Esophagus muscularis mucosa (tissue), 4 donors: ENCODE measurements at regions not wholly inside any gene's neighbourhood (a gene's known extent, or its start where the extent isn't known, plus 50 kb on each side); places are given as distances from the start of the nearest gene placed in this dataset.
"Not testable (repeated sequence)": the region's sequence is repeated elsewhere in the genome, so short reads cannot be mapped to it uniquely, and the experiment has no call there.

ENCODE experiments used
- DNase-seq: peaks from one replicate; pipeline ENCODE4 v3.0.0-alpha.2; 2017; ENCODE audit errors: extremely low spot score
- H3K27ac ChIP-seq, 4 donors: fragments of 200-600 bp; sonication (generic); replicated peaks in 1 of 4; 1 replicate in 3 of 4; 2 replicates in 1 of 4; pipeline ENCODE4 v1.5.1; 2016 to 2019; ENCODE audit warnings: mild to moderate bottlenecking in 1 of 4
- H3K27me3 ChIP-seq, 4 donors: fragments of 200-600 bp; sonication (generic); one replicate each; pipeline versions ENCODE4 v1.5.1 to v1.6.0; 2016 to 2019
- H3K36me3 ChIP-seq, 4 donors: fragments of 200-600 bp; sonication (generic); one replicate each; pipeline ENCODE4 v1.5.1; 2016 to 2019
- H3K4me1 ChIP-seq, 4 donors: fragments of 200-600 bp; sonication (generic); one replicate each; pipeline ENCODE4 v1.5.1; 2016 to 2019
- H3K4me3 ChIP-seq, 4 donors: fragments of 200-600 bp; sonication (generic); 1 replicate in 2 of 4; 2 replicates in 2 of 4; pipeline ENCODE4 v1.5.1; 2016 to 2019; ENCODE audit warnings: mild to moderate bottlenecking in 4 of 4, moderate library complexity in 1 of 4
- H3K9me3 ChIP-seq, 4 donors: fragments of 200-600 bp; sonication (generic); 1 replicate in 3 of 4; 2 replicates in 1 of 4; pipeline ENCODE4 v1.5.1; 2016 to 2019
- CTCF ChIP-seq, 3 experiments: fragments of 200-600 bp in 2 of 3; fragments of 450-650 bp in 1 of 3; sonication (generic) in 2 of 3; IDR thresholded peaks; one replicate each; pipeline ENCODE4 v1.5.1; 2017 to 2019; ENCODE audit warnings: antibody characterized with exemption in 3 of 3, mild to moderate bottlenecking in 2 of 3, moderate library complexity in 1 of 3
- EP300 ChIP-seq: sonication (generic); formaldehyde crosslinking; IDR thresholded peaks from one replicate; pipeline ENCODE4 v1.6.1; 2017; ENCODE audit warnings: antibody characterized with exemption
- POLR2A ChIP-seq: fragments of 450-650 bp; IDR thresholded peaks from one replicate; pipeline ENCODE4 v1.6.1; 2017; ENCODE audit warnings: antibody characterized with exemption, moderate library complexity, mild to moderate bottlenecking, low read depth
- POLR2AphosphoS5 ChIP-seq, 2 donors: sonication (generic); formaldehyde crosslinking; IDR thresholded peaks; one replicate each; pipeline ENCODE4 v1.6.1; 2017; ENCODE audit warnings: antibody characterized with exemption in 2 of 2
- WGBS: methylation state at CpG from one replicate; pipeline ENCODE4 v1.1.5; 2018; 5-methylcytosine and 5-hydroxymethylcytosine counted together
- intact Hi-C: fragments of 100-400 bp; cut with DNase I; formaldehyde crosslinking; loops from one replicate; pipeline ENCODE4 v1.15.1; 2023

GRCh38 chr3:28056806-28057205 is 184.6 kb upstream of the CMC1 start:
- TF ChIP-seq EP300 (no peak), POLR2A (no peak), POLR2AphosphoS5 (IDR thresholded peaks at IDR 0.05) (no peak), CTCF (IDR thresholded peaks at IDR 0.05) (no peak)
- intact Hi-C loops = no loop called here
- H3K9me3 ChIP-seq = no peaks in the 10 kb centered on the region
- H3K27me3 ChIP-seq = no peaks in the 10 kb centered on the region
- DNase-seq = no peak
- no peak overlapping the region for H3K27ac ChIP-seq
- WGBS = 77% methylated on average over 2 of the region's 2 CpGs
- no peaks in the 10 kb centered on the region for H3K4me1 ChIP-seq
- no peak overlapping the region for H3K4me3 ChIP-seq
- H3K36me3 ChIP-seq = no peaks in the 10 kb centered on the region

DNA sequence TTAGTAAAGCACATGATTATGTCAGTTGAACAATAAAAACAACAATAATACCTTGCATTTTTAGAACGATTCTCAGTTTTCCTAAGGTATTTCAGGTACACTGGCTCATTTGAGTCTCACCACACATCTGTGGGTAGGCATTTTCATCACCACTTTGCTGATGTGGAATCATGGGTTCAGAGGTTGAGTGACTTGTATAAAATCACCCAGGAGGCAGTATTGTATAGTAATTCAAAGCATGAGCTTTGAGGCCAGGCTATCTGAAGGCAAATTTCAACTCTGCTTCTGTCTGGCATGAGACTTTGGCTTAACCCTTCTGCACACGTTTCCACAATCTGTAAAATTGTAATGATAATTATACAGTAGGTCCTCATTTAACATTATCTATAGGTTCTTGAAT is 183.9 kb upstream of the CMC1 start:
- DNase-seq = no peak
- no peaks in the 10 kb centered on the region for H3K36me3 ChIP-seq
- TF ChIP-seq EP300 (no peak), POLR2A (no peak), CTCF (IDR thresholded peaks at IDR 0.05) (no peak), POLR2AphosphoS5 (IDR thresholded peaks at IDR 0.05) (no peak)
- H3K9me3 ChIP-seq = no peaks in the 10 kb centered on the region
- WGBS = 78% methylated on average over 2 of the region's 2 CpGs
- H3K27me3 ChIP-seq = no peaks in the 10 kb centered on the region
- H3K4me3 ChIP-seq = no peak overlapping the region
- no peak overlapping the region for H3K27ac ChIP-seq
- intact Hi-C loops = no loop called here
- H3K4me1 ChIP-seq = no peaks in the 10 kb centered on the region

- 86% methylated on average over 23 of the region's 25 CpGs for whole genome bisulfite sequencing
- intact Hi-C loops = not testable (repeated sequence)
These were observed 182.2 kb upstream of the CMC1 start for GRCh38 chr3:28059199-28059598.

DNA sequence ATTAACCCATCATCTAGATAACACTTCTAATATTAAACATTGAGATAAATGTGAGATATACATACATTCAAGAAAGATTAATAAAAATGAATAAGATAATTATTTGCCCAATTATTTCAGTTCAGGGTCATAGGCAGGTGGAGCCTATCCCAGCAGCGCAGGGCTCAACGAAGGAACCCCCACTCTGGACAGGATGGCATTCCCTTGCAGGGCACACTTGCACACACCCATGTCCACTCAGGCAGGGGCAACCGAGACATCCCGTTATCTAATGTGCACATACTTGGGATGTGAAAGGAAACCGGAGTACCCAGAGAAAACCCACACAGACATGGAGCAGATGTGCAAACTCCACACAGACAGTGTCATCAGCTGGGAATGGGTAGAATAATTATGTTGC is 175.4 kb upstream of the CMC1 start:
- TF ChIP-seq POLR2A (no peak), CTCF (IDR thresholded peaks at IDR 0.05) (no peak), POLR2AphosphoS5 (IDR thresholded peaks at IDR 0.05) (no peak), EP300 (no peak)
- 92% methylated on average over 5 of the region's 5 CpGs for WGBS

More at GRCh38 chr3:28059199-28059598, 182.2 kb upstream of the CMC1 start:
- not testable (repeated sequence) for DNase-seq, H3K4me3 ChIP-seq, H3K4me1 ChIP-seq, H3K9me3 ChIP-seq, H3K27me3 ChIP-seq, H3K36me3 ChIP-seq, H3K27ac ChIP-seq

DNA sequence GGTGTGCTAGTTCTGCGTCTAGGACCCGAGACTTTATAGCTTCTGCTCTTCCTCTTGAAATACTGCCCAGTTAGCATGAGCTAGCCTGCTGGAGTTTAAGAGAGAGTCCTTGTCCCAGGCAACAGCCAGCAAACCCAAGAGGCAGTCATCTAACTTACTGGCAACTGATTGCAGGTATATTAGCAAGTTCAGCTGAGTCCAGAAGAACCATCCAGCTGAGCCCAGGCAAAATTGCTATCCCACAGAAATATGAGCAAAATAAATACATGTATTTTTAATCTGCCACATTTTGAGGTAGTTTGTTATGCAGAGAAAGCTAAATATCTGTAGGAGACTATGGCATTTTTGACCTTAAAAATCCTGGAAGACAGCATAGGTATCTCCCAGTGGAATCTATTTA is 174.4 kb upstream of the CMC1 start:
- TF ChIP-seq POLR2AphosphoS5 (IDR thresholded peaks at IDR 0.05) (no peak), POLR2A (no peak), CTCF (IDR thresholded peaks at IDR 0.05) (no peak), EP300 (no peak)
- Histone ChIP-seq H3K27ac (no peak overlapping the region), H3K9me3 (peaks cover 0 to 19% (median 10%) of the 10 kb centered on the region in 4 donors), H3K4me1 (no peaks in the 10 kb centered on the region), H3K36me3 (no peaks in the 10 kb centered on the region), H3K27me3 (no peaks in the 10 kb centered on the region), H3K4me3 (no peak overlapping the region)
- intact Hi-C loops = no loop called here
- WGBS = 83% methylated on average over 2 of the region's 2 CpGs
- DNase-seq = no peak

More for the DNA sequence above, 175.4 kb upstream of the CMC1 start:
- Histone ChIP-seq H3K36me3 (no peaks in the 10 kb centered on the region), H3K27me3 (no peaks in the 10 kb centered on the region), H3K27ac (no peak overlapping the region), H3K9me3 (peaks cover 0 to 19% (median 10%) of the 10 kb centered on the region in 4 donors), H3K4me1 (no peaks in the 10 kb centered on the region), H3K4me3 (no peak overlapping the region)
- no peak for DNase-seq
- intact Hi-C loops = no loop called here
